ENCODE measurements at regions not wholly inside any gene's neighbourhood (a gene's known extent, or its start where the extent isn't known, plus 50 kb on each side); places are given as distances from the start of the nearest gene placed in this dataset.
"Not testable (repeated sequence)": the region's sequence is repeated elsewhere in the genome, so short reads cannot be mapped to it uniquely, and the experiment has no call there.

GRCh38 chr15:62338497-62338896 lies 173.4 kb upstream of the C2CD4B start:
- no peaks in the 10 kb centered on the region for H3K9me3 Mint-ChIP-seq
- DNase-seq (ENCODE audit: low spot score in 2 of 2) (no peak), ATAC-seq (no peak)
- no peak overlapping the region for H3K27ac Mint-ChIP-seq
- H3K36me3 Mint-ChIP-seq: no peaks in the 10 kb centered on the region

DNA sequence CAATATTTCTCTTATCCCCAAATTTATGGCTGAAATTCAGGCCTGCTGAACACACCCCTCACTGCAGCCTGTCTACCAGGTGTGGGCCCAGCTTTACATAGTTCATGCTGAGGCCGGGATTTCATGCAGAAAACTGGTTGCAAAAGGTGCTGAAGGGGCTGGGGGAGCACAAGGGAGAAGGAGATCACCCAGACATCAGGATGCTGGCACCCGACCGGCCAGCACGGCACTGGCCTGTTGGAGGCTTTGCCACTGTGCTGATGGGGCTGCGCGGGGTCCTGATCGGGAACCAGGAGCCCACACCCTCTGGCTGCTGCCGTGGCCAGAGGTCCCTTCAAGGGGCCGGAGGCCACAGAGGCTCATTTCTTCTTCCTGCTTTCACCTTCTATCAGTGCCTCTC lies 177.9 kb upstream of the C2CD4B start:
- Mint-ChIP-seq H3K9me3 (no peaks in the 10 kb centered on the region), H3K27ac (no peak overlapping the region), H3K36me3 (peaks cover 0 to 6% of the 10 kb centered on the region in 2 donors)
- DNase-seq (ENCODE audit: low spot score in 2 of 2) (no peak), ATAC-seq (no peak)

DNA sequence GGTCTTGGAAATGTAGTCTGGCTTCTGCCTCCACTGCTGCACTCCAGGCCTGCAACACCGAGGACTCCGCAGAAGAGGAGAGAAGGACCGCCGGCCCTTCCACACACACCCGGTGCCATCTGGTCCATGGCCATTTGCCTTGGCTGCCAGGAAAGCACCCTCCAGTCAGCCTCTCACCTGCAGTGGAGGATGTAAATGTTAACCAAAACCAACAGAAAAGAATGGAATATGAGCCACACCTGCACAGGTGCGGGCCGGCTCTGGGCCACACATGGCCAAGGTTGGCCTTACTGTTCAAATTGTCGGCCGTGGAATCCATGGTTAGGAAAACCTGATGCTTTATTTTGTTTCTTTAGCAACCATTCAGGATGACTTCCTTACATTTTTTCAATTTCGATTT lies 178.3 kb upstream of the C2CD4B start:
- Mint-ChIP-seq H3K27ac (no peak overlapping the region), H3K36me3 (peaks cover 0 to 6% of the 10 kb centered on the region in 2 donors), H3K9me3 (no peaks in the 10 kb centered on the region)
- ATAC-seq (no peak), DNase-seq (ENCODE audit: low spot score in 2 of 2) (no peak)

DNA sequence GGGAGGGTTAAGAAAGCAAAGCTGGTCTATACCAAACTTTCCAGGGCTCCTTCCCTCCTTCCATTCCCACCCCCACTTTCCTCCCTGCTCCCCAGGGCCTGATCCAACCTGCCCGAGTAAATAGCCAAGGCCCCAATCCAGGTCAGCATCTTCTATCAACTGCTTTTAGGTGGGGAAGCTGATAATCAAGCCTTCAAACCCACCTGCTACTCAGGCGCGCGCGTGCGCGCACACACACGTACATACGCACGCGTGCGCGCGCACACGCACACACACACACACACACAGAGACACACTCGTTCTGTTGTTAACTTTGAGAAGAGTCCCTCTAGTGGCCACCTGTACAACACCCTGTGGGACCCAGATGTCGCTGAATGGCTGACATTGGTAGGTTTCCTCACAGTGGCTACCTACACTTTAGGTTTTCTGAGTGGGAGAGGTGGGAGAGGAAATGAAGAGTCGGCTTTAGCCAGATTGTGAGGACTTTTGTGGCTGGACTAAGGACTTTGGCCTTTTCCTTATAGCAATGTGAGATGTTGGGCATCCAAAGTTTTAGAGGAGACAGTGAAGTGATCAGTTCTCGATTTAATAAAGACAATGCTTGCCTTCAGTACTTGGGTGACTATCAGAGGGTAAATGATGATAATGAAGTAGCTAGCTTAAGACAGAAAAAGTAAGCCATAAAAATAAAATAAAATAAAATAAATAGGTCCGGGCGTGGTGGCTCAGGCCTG lies 179.9 kb upstream of the C2CD4B start:
- Mint-ChIP-seq H3K9me3 (no peaks in the 10 kb centered on the region), H3K36me3 (peaks cover 0 to 6% of the 10 kb centered on the region in 2 donors), H3K27ac (peak overlapping the region; percentile 10 to 85)
- ATAC-seq: peak; percentile 78 to 99
- DNase-seq (ENCODE audit: low spot score in 2 of 2): peak in 1 of 2 donors; percentile 56

DNA sequence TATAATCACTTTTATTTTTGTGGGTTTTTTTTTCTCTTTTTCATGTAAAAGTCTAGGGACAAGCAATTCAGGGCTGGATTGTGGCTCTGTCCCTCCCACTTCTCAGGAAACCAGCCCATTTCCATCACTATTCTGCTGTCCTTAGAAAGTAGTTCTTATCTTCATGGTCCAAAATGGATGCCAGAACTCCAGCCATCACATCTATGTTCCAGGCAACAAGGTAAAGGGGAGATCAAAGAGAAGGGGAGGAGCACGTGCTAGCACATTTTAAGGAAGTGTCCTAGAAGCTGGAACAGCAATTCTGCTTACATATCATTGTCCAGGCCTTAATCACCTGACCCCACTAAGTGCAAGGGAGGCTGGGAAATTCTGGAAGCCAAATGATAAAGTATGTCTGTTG lies 181.1 kb upstream of the C2CD4B start:
- ATAC-seq: no peak
- H3K27ac Mint-ChIP-seq: no peak overlapping the region
- no peaks in the 10 kb centered on the region for H3K9me3 Mint-ChIP-seq
- peaks cover 0 to 6% of the 10 kb centered on the region in 2 donors for H3K36me3 Mint-ChIP-seq
- DNase-seq (ENCODE audit: low spot score in 2 of 2): no peak

DNA sequence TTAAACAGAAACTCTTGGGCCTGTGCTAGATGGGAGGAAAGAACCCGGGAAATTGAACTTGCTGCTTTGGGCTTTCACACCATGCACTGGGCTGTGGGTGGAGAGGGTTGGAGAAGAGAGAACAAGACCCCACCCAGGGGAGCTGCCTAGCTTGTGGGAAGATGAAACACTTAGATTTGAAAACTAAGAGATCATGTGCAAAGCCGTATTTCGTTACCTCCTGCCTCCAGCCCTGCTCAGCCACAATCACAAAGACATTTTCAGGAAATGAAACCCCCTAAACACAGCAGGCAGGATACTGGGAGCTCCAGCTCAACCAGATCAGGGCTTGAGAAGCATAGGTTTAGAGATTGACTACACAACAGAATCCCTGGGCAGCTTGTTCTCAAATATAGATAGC lies 183.0 kb upstream of the C2CD4B start:
- ATAC-seq: no peak
- DNase-seq (ENCODE audit: low spot score in 2 of 2): no peak
- Mint-ChIP-seq H3K9me3 (no peaks in the 10 kb centered on the region), H3K36me3 (peaks cover 0 to 6% of the 10 kb centered on the region in 2 donors), H3K27ac (no peak overlapping the region)

DNA sequence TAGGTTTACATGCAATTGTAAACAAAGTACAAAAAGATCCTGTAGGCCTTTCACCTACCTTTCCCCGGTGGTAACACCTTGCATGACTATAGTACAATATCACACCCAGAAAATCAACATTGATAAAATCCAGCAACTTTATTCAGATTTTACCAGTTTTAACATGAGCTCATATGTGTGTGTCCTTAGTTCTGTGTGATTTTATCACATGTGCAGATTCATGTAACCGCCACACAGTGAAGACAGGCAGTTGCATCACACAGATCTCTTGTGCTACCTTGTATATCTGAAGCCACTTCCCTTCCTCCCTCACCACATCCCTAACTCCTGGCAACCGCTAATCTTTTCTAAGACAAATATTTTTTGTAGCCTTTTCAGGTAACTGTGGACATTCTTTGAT lies 183.5 kb upstream of the C2CD4B start:
- no peak for DNase-seq (ENCODE audit: low spot score in 2 of 2)
- no peak for ATAC-seq
- Mint-ChIP-seq H3K36me3 (peaks cover 0 to 6% of the 10 kb centered on the region in 2 donors), H3K27ac (no peak overlapping the region), H3K9me3 (no peaks in the 10 kb centered on the region)

DNA sequence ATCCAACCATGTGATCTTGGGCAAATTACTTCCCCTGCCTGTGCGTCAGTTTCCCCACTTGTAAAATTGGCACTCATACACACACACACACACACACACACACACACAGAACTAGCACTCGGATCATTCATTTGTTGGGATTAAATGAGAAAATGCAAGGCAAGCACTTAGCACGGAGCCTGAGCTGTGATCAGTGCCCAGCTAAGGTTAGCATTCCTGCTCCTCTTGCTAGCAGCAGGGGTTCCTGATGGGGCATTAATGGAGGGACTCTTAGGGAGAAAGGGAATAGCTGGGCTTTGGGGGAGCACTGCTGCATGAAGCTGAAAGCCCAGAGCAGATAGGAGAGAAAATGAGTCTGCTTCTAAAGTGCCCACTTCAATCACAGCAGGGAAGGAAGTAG lies 187.7 kb upstream of the C2CD4B start:
- DNase-seq (ENCODE audit: low spot score in 2 of 2): no peak
- Mint-ChIP-seq H3K27ac (no peak overlapping the region), H3K9me3 (no peaks in the 10 kb centered on the region), H3K36me3 (no peaks in the 10 kb centered on the region)
- no peak for ATAC-seq

- Mint-ChIP-seq H3K9me3 (no peaks in the 10 kb centered on the region), H3K27ac (no peak overlapping the region), H3K36me3 (no peaks in the 10 kb centered on the region)
- DNase-seq (ENCODE audit: low spot score in 2 of 2): no peak
- no peak for ATAC-seq
These were observed 192.3 kb upstream of the C2CD4B start for GRCh38 chr15:62357431-62357830.

DNA sequence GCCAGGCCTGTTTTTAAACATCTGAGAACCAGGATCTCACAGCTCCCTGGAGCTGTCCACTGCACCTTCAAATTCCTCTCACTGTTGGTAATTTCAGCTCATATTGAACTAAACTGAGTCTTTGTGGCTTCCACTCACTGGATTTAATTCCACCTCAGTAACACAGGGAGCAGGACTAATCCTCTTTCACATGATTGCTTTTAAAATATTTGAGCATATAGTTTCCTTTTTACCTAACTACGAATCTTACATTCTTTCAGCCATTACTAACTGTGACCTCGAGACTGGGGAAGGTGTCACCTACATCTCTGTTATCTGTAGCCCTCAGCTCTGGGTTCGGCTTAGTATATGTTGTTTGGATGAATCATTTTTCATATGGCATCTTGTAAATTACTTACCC lies 194.3 kb upstream of the C2CD4B start:
- Mint-ChIP-seq H3K36me3 (no peaks in the 10 kb centered on the region), H3K27ac (no peak overlapping the region), H3K9me3 (no peaks in the 10 kb centered on the region)
- ATAC-seq (no peak), DNase-seq (ENCODE audit: low spot score in 2 of 2) (no peak)

DNA sequence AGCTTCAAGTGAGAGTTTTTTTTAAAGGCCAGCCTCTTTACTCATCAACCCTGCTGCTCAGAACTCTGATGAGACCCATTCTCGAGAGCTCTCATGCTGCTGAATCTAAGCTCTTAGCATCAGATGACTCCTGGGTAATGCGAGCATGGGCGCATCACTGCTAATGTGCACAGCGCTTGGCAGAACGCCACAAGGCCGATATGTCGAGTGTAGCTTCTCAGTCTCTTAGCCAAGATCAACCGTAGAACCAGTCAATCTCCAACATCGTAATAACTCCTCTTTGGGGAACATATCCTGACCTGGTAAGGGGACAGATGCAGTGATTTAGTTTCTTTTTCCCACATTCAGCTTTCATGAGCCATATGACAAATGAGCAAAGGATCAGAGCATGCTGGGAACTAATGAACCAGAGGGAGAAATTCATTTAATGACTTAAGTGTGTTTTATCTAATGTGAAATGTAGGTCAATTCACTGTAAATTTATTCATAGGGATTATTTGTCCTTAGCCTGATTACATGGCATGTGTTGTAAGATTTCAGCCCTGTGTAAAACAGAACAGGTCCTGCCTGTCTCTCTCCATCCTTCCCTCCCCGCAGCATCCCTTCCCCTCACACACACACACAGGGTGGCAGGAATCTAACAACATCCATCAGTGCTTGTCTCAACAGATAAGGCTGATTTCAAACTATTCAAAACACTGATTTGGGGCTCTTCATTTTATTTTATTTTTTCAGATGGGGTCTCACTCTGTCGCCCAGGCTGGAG lies 195.4 kb upstream of the C2CD4B start:
- no peak overlapping the region for H3K27ac Mint-ChIP-seq
- H3K9me3 Mint-ChIP-seq: no peaks in the 10 kb centered on the region
- ATAC-seq (no peak), DNase-seq (ENCODE audit: low spot score in 2 of 2) (no peak)
- H3K36me3 Mint-ChIP-seq: no peaks in the 10 kb centered on the region

DNA sequence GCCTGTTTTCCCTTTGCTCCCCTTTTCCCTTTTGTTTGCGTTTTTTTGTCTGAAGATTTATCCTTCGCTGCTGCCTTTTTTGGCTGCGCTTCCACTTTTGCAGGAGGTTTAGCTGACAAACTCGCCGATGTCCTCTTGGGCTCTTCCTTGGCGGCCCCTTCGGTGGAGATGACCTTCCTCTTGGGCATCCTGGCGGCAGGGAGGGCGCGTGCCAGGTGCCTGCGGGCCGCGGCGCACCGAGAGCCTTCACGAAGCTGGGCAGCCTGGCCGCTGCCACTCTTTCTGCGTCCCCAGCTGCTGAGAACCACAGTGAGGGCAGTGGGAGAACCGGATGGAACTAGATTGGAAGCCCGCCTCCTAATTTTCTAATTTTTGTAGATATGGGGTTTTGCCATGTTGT lies 197.1 kb upstream of the C2CD4B start:
- Mint-ChIP-seq H3K9me3 (no peaks in the 10 kb centered on the region), H3K36me3 (no peaks in the 10 kb centered on the region), H3K27ac (no peak overlapping the region)
- no peak for ATAC-seq
- DNase-seq (ENCODE audit: low spot score in 2 of 2): no peak

GRCh38 chr15:62362608-62363007 lies 197.5 kb upstream of the C2CD4B start:
- Mint-ChIP-seq H3K36me3 (no peaks in the 10 kb centered on the region), H3K27ac (no peak overlapping the region), H3K9me3 (no peaks in the 10 kb centered on the region)
- no peak for DNase-seq (ENCODE audit: low spot score in 2 of 2)
- ATAC-seq: no peak

DNA sequence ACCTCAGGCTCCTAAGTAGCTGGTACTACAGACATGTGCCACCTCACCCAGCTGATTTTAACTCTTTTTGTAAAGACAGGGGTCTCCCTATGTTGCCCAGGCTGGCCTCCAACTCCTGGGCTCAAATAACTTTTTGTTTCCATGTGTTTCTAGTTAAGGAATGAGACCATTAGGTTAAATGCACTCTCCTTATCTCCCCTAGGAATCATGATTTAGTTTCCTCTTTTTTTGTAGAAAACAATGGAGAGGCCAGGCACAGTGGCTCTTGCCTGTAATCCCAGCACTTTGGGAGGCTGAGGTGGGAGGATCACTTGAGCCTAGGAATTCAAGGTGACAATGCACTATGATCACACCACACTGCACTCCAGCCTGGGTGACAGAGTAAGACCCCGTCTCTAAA lies 198.8 kb upstream of the C2CD4B start:
- DNase-seq (ENCODE audit: low spot score in 2 of 2): no peak
- H3K9me3 Mint-ChIP-seq: no peaks in the 10 kb centered on the region
- no peak for ATAC-seq

GRCh38 chr15:62365795-62366442 lies 200.8 kb upstream of the C2CD4B start:
- ATAC-seq (no peak), DNase-seq (ENCODE audit: low spot score in 2 of 2) (no peak)
- H3K9me3 Mint-ChIP-seq: no peaks in the 10 kb centered on the region
- H3K36me3 Mint-ChIP-seq: no peaks in the 10 kb centered on the region
- no peak overlapping the region for H3K27ac Mint-ChIP-seq

More for the DNA sequence above, 198.8 kb upstream of the C2CD4B start:
- Mint-ChIP-seq H3K36me3 (no peaks in the 10 kb centered on the region), H3K27ac (no peak overlapping the region)

- ATAC-seq (no peak), DNase-seq (ENCODE audit: low spot score in 2 of 2) (no peak)
- Mint-ChIP-seq H3K27ac (no peak overlapping the region), H3K36me3 (no peaks in the 10 kb centered on the region), H3K9me3 (no peaks in the 10 kb centered on the region)
These were observed 204.4 kb upstream of the C2CD4B start for GRCh38 chr15:62369454-62369853.

- not testable (repeated sequence) for H3K36me3 Mint-ChIP-seq; H3K9me3 Mint-ChIP-seq; DNase-seq (ENCODE audit: low spot score in 2 of 2)
These were observed 206.6 kb upstream of the C2CD4B start for GRCh38 chr15:62371683-62372082.

More at GRCh38 chr15:62371683-62372082, 206.6 kb upstream of the C2CD4B start:
- not testable (repeated sequence) for H3K27ac Mint-ChIP-seq, ATAC-seq
